ENCODE measurements at regions not wholly inside any gene's neighbourhood (a gene's known extent, or its start where the extent isn't known, plus 50 kb on each side); places are given as distances from the start of the nearest gene placed in this dataset.

DNA sequence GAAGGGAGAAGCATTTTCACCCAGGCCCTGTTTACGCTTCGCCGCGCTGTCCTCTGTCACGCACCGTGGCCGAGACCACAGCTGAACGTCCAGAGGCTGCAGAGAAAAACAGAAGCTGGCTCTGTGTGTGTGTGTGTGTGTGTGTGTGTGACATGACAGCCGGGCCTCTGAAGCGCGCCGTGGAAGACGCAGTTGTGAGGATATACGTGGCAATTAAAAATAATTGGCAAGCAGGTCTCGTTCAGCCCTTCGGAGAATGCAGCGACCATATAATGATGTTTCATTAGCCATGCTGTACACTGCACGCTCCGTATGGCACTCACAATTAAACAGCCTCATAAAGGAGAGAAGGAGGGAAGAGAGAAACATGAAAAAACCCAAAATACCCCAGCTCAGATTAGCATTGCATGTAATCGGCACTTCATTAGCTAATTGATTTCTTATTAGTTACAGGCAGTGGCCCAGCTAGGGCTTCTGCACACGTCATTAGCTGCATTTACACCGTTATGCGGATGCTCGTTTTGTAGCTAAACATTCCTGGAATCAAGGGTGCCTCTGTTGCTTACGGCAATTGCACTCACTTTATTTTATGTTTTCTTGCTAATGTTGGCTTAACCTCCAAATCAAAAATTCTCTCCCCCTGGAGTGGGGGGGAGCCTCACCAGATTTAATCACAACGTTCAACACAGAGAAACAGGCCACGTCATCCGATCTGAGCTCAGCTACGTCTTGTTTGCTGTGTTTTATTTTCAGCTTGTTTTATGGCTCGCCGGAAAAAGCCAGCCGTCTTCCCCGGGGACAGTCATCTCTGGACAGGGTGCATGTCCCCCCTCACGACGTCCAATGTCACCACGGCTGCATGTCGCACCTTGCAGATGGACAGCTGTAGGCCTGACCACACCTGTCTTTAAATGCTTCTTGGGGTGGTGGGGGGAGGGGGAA, 74.6 kb upstream of the SHOX start:
- TF ChIP-seq POLR2A (IDR thresholded peaks at IDR 0.05), result no peak
- TF ChIP-seq CTCF (IDR thresholded peaks at IDR 0.05), result no peak

Measured in esophagus squamous epithelium (tissue), 4 donors.